HPDE6-E6E7 (cell line): ENCODE measurements at regions not wholly inside any gene's neighbourhood (a gene's known extent, or its start where the extent isn't known, plus 50 kb on each side); places are given as distances from the start of the nearest gene placed in this dataset.
"Not testable (repeated sequence)": the region's sequence is repeated elsewhere in the genome, so short reads cannot be mapped to it uniquely, and the experiment has no call there.

Experiments used
- DNase-seq: peaks from one replicate; pipeline ENCODE4 v3.0.0; 2011; ENCODE audit warnings: missing footprints; ENCODE audit errors: extremely low spot score

- no peak for DNase-seq
Measured at GRCh38 chr22:44630826-44631225, 71.2 kb upstream of the PRR5 start.

- DNase-seq, result no peak
Measured at GRCh38 chr22:44628835-44629234, 73.2 kb upstream of the PRR5 start.

- no peak for DNase-seq
Measured at GRCh38 chr22:44628273-44628672, 73.7 kb upstream of the PRR5 start.

DNA sequence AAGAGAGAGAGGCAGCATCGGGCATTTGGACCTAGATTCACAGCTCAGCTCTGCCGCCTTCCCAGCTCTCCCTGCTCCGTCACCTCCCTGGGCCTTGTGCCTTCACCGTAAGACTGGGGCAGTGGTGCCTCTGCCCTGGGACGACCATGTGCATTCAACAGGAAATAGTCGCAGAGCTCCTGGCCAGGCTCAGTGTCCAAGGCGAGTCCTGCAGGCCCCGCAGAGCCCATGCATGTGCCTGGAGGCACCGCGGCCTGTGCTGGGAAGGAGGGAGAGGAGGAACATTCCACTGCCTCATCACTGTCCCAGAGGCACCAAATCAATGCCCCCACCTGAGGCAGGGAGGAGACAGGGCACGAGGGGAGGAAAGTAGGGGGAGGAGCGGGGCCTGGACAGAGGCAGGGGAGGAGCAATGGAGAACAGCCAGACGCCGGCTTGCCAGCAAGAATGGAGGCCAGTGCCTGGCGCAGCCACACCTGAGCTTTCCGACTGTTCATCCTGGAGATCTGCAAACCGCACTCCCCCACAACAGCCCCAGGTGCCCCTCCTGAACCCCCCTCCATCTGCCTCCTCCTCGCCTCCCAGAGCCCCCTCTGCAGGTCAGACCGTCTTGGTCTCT, 74.4 kb upstream of the PRR5 start:
- DNase-seq, result no peak

- peak; percentile 56 for DNase-seq
Measured at GRCh38 chr22:44625981-44626687, 75.9 kb upstream of the PRR5 start.

DNA sequence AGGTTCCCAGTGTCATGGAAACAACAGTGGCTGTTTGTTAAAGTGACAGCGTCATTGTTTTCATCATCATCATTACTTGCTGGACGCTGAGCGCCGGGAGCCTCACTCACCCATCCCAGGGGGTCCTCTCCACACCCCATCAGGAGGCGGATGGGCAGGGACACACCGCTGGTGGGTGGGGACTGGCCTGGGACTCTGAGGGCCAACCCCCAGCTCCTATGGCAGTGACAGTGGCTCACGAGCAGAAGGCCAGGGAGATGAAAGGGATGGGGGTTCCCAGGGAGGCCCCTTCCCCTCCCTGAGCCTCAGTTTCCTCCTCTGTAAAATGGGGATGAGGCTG, 76.6 kb upstream of the PRR5 start:
- no peak for DNase-seq

DNA sequence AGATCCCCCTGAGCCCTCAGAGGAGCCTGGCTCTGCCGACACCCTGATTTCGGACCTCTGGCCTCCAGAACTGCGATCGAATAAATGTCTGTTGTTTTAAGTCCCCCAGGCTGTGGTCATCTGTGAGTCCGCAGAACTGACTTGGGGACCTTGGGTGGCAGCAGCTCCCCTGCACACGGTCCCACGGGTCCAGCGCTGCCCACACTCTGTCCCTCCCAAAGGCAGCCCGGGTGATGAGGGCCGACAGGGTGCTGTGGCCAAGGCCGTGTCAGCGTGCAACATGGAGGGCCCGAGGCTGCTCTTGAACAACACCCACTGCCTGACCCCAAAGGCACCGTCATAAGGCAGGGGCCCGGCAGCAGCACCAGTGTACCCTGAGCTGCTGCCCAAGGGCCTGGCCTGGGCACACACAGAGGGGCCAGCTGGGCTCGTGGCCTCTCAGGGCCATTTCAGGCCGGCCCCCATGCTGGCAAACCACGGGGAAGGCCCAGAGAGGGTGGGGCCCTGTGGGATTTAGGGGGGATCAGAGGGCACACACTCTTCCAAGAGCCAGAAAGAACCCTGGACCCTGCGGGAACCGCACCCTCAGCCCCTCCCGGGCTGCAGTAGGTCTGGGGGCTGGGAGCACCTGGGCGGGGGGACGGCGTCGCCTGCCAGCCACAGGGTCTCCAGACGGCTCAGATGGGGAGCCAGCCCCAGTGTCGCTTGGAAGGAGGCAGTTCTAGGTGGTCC, 77.1 kb upstream of the PRR5 start:
- no peak for DNase-seq

DNA sequence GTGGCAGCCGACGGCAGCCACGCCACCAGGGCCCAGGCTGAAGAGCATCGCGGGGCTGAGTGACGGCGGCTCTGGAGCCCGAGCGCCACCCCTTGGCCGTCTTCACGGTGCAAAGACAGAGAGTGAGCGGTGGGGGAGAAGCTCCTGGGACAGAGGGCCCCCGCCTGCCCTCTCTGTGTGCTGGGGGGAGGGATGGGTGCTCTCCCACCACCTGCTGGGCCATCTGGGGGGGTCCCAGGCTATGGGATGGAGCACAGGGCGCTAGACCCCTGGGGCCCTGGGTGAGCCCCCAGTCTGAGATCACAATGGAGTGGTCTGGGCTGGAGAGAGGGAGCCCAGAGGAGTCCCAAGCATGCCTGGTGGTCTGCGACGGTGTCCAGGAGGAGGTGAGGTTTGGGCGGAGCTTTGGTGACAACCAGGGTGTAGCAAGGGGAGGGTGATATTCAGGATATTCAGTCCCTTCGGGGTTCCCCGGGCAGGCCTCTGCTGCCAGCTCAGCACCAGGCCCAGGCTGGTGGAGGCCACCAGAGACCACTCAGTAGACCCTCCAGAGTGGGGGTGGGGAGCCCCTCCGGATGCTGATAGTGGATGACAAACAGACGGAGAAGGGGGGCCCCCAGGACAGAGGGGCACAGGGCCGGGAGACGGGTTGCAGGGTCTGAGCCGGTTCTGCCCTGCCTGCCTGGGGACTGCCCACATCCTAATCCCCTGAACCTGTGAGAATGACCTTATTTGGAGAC, 78.1 kb upstream of the PRR5 start:
- no peak for DNase-seq

DNA sequence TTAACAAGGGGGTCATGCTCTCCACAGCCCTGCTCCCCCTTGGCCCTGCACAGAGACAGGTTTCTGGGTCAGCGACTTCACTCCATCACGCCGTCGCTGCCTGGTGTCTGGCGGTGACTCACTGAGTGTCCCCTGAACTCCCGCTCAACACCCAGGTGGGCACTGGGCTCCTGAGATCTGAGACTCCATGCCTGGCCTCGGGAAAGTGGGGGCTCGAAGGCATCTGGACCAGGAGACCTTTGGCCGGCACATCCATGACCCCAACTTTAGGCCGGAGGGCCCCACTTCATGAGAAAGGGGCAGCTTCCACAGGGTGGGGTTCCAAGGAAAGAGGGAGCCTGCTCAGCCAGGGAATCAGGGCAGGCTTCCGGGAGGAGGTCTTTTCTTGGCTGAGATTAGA, 79.3 kb upstream of the PRR5 start:
- no peak for DNase-seq

GRCh38 chr22:44622147-44622427, 79.9 kb upstream of the PRR5 start:
- DNase-seq, result no peak

GRCh38 chr22:44621401-44622146, 80.4 kb upstream of the PRR5 start:
- no peak for DNase-seq

- DNase-seq, result no peak
Measured at GRCh38 chr22:44620841-44621257, 81.2 kb upstream of the PRR5 start.

DNA sequence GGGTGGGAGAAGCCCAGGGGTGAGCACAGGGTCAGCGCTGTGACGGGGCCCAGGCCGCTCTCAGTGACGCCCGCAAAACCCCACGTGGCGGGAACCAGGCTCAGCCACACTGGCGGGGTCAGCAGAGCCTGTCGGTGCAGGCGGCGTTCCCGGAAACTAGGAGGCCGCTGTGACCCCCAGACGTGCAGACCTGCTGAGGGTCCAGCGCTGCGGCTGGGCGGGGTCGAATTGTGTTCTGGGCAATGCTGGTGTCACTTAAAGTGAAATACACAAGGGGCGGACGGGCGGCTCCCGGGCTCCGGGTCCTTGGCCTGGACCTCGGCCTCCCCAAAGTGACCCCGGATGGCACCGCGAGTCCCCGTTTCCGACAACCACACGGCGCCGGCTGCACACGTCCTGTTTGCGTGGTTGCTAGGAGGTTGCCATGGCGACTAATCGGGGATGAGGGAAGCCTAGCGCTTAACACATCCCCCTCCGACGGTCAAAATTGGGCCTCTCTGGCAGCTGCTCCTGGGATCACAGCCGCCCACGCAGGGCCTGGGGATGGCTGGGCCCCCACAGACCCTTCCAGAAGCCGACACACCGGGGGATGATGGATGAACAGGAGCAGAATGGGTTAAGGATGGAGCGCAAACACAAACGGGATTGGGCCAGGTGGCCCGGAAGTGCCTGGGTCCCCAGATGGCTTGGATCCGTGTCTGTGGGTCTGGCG, 81.7 kb upstream of the PRR5 start:
- no peak for DNase-seq

- DNase-seq, result not testable (repeated sequence)
Measured at GRCh38 chr22:44619560-44620128, 82.4 kb upstream of the PRR5 start.

- not testable (repeated sequence) for DNase-seq
Measured at GRCh38 chr22:44618910-44619309, 83.1 kb upstream of the PRR5 start.

DNA sequence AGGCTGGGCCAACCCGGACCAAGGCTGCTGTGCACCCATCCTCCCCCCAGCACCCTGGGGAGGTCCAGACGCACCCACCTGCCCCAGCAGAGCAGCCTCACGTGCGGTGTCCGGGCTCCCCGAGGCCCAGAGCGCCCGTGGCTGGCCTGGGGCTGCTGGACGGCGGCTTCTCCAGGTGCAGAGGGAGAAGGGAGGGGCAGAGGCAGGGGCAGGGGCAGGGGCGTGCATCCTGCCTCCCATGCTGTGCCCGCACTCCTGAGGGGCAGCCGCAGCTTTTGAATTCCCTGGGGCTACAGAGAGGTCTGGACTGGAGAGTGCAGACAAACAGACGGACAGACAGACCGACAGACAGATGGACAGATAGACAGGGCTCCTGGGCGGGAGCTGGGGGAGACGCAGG, 83.6 kb upstream of the PRR5 start:
- DNase-seq, result no peak

GRCh38 chr22:44617828-44618227, 84.2 kb upstream of the PRR5 start:
- DNase-seq, result no peak

DNA sequence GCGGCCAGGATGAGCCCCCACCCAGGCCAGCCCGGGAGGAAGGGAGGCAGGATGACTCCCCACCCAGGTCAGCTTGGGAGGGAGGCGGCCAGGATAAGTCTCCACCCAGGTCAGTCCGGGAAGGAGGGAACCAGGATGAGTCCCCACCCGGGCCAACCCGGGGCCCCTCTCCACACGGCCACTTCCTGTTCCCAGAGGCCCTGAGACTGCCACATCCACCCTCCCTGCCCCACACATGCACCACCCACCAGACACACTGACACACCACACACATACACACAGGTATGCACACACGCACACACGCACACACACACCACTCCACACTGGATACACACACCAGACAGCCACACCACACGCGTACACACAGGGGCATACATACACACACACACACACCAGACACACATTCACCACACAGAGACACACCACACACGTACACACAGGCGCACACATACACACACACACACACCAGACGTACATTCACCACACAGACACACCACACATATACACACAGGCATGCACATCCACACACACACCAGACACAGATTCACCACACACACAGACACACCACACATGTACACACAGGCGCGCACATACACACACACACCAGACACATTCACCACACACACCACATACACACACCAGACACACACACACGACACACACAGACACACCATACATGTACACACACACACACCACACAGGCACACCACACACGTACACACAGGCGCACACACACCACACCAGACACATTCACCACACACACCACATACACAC, 84.9 kb upstream of the PRR5 start:
- no peak for DNase-seq

- DNase-seq, result no peak
Measured at GRCh38 chr22:44616461-44616860, 85.5 kb upstream of the PRR5 start.

DNA sequence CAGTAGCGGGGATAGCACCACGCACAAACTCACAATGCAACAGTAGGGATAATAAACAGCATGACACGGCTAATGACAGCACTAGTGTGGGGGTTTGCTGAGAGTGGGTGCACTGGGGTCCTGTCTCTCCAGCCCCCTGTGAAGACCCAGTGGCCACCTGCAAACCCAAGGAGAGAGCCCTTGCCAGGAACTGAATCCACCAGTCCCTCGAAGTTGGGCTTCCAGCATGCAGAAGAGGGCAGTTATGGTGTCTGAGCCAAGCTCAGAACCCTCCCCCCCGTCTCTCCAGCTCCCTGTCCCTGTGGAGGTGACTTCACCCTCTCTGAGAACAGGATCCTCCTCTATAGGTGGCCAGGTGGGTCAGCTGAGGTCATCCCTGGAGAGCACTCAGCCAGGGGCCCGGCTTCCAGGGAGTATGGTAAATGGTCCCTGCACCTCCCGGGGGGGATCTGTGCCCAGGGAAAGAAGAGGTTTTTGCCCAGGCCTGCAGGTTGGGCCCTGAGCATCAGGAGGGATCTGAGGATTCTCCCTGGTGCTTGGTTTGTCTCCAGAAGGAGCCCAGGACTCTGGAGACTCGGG, 86.3 kb upstream of the PRR5 start:
- no peak for DNase-seq
